Stimulated activated CD4-positive, alpha-beta T cell treated with anti-CD3 and anti-CD28 coated beads, Interleukin-1b, Interleukin-23, amount 100 ng/mL, for 1 hour (primary cell): ENCODE measurements at regions not wholly inside any gene's neighbourhood (a gene's known extent, or its start where the extent isn't known, plus 50 kb on each side); places are given as distances from the start of the nearest gene placed in this dataset.
"Not testable (repeated sequence)": the region's sequence is repeated elsewhere in the genome, so short reads cannot be mapped to it uniquely, and the experiment has no call there.

Experiments used
- DNase-seq, 2 donors: peaks; one replicate each; pipeline ENCODE4 v3.0.0-alpha.2; 2020; ENCODE audit warnings: low read depth in 2 of 2

- DNase-seq: no peak
Measured at GRCh38 chr10:8338177-8338766, 283.8 kb downstream of the GATA3 start.

- DNase-seq: no peak
Measured at GRCh38 chr10:8344756-8345155, 290.3 kb downstream of the GATA3 start.

- no peak for DNase-seq
Measured at GRCh38 chr10:8346861-8347260, 292.4 kb downstream of the GATA3 start.

- not testable (repeated sequence) for DNase-seq
Measured at GRCh38 chr10:8347614-8348013, 293.1 kb downstream of the GATA3 start.

GRCh38 chr10:8349610-8350249 is 295.2 kb downstream of the GATA3 start:
- no peak for DNase-seq

- DNase-seq: no peak
Measured at GRCh38 chr10:8350250-8350967, 295.9 kb downstream of the GATA3 start.

GRCh38 chr10:8352171-8353075 is 297.9 kb downstream of the GATA3 start:
- DNase-seq: no peak

GRCh38 chr10:8356283-8356682 is 301.8 kb downstream of the GATA3 start:
- no peak for DNase-seq

- no peak for DNase-seq
Measured at GRCh38 chr10:8359467-8359866, 305.0 kb downstream of the GATA3 start.

GRCh38 chr10:8360365-8360764 is 305.9 kb downstream of the GATA3 start:
- DNase-seq: no peak

GRCh38 chr10:8360814-8361509 is 306.5 kb downstream of the GATA3 start:
- no peak for DNase-seq

GRCh38 chr10:8361510-8361844 is 307.0 kb downstream of the GATA3 start:
- DNase-seq: no peak

- peak in 1 of 2 donors; percentile 1 for DNase-seq
Measured at GRCh38 chr10:8365935-8366911, 311.7 kb downstream of the GATA3 start.

- DNase-seq: not testable (repeated sequence)
Measured at GRCh38 chr10:8367672-8368411, 313.4 kb downstream of the GATA3 start.

- DNase-seq: no peak
Measured at GRCh38 chr10:8369666-8370065, 315.2 kb downstream of the GATA3 start.

- no peak for DNase-seq
Measured at GRCh38 chr10:8374334-8374733, 319.8 kb downstream of the GATA3 start.

GRCh38 chr10:8375137-8375536 is 320.6 kb downstream of the GATA3 start:
- DNase-seq: no peak

GRCh38 chr10:8378198-8378983 is 323.9 kb downstream of the GATA3 start:
- no peak for DNase-seq
